K562 (cell line): ENCODE measurements at regions not wholly inside any gene's neighbourhood (a gene's known extent, or its start where the extent isn't known, plus 50 kb on each side); places are given as distances from the start of the nearest gene placed in this dataset.

Source experiments
- ATAC-seq: fragments of 200-7000 bp; cut with Tn5 transposase; 3 replicates; pipeline ENCODE4 v1.9.1; 2020; ENCODE audit warnings: moderate library complexity
- BruUV-seq: library from RNA; stranded (reverse); fragments of 400-500 nt; replicated peaks from 2 replicates; lab custom pipeline; 2021; lab: Mats Ljungman, UMichigan
- CTCF ChIA-PET: fragments of 300-600 bp; formaldehyde crosslinking; extraction: SDS; loops from one replicate; lab custom pipeline; 2021; ENCODE audit warnings: low intra/inter-chr PET ratio; lab: Yijun Ruan, JAX
- POLR2A ChIA-PET: fragments of 300-600, 350-650 bp; sonication (Branson Sonifier 250); formaldehyde crosslinking; extraction: SDS; loops from one replicate; lab custom pipeline; 2021; ENCODE audit warnings: antibody characterized with exemption, inconsistent platforms; lab: Yijun Ruan, JAX
- DNase-seq, 4 experiments: peaks; one replicate each; pipeline versions ENCODE4 v3.0.0 to v3.0.0-alpha.2; 2011 to 2018; ENCODE audit warnings: low spot score in 3 of 4, mixed read lengths in 3 of 4; ENCODE audit errors: extremely low read depth in 1 of 4
- FAIRE-seq: peaks from 2 replicates; lab custom pipeline; 2011; peaks lifted over from hg19 to GRCh38; lab: Jason Lieb, UNC
- H2AFZ ChIP-seq: 2 replicates; pipeline ENCODE4 v1.6.0; 2011; ENCODE audit warnings: low read depth, low read length, control low read depth, inconsistent platforms
- H3K27ac ChIP-seq: fragments of 200-600 bp; 3 replicates; pipeline ENCODE4 v1.8.0; 2011; ENCODE audit warnings: low read depth, mild to moderate bottlenecking, control low read depth, inconsistent platforms, low read length, moderate library complexity, mixed read lengths; ENCODE audit errors: extremely low read depth
- H3K27me3 ChIP-seq, 2 experiments: fragments of 300-600 bp in 1 of 2; 2 replicates in 1 of 2; 3 replicates in 1 of 2; pipeline versions ENCODE4 v1.6.0 to v1.8.0; 2011; ENCODE audit warnings: inconsistent platforms in 2 of 2, low read length in 2 of 2, mild to moderate bottlenecking in 1 of 2, mixed read lengths in 1 of 2, moderate library complexity in 1 of 2; ENCODE audit not compliant: control insufficient read depth in 2 of 2, insufficient read depth in 2 of 2
- H3K36me3 ChIP-seq: fragments of 300-600 bp; 3 replicates; pipeline ENCODE4 v1.8.0; 2011; ENCODE audit warnings: mild to moderate bottlenecking, low read length, inconsistent platforms; ENCODE audit not compliant: control insufficient read depth, insufficient read depth
- H3K4me1 ChIP-seq, 2 experiments: fragments of 200-600 bp in 1 of 2; replicated peaks in 1 of 2; 2 replicates in 1 of 2; 3 replicates in 1 of 2; pipeline versions ENCODE4 v1.5.1 to v1.8.0; 2011; ENCODE audit warnings: inconsistent platforms in 2 of 2, low read length in 2 of 2, mild to moderate bottlenecking in 1 of 2, mixed read lengths in 1 of 2, moderate library complexity in 1 of 2; ENCODE audit not compliant: control insufficient read depth in 2 of 2, insufficient read depth in 2 of 2
- H3K4me2 ChIP-seq: 2 replicates; pipeline ENCODE4 v1.6.1; 2011; ENCODE audit warnings: low read length, control low read depth, inconsistent platforms, mixed read lengths; ENCODE audit not compliant: insufficient read depth
- H3K4me3 ChIP-seq: fragments of 200-600 bp; sonication (generic), shearing (Covaris generic); 2 replicates; pipeline ENCODE4 v1.5.1; 2016; ENCODE audit warnings: control low read depth, inconsistent platforms
- H3K79me2 ChIP-seq: fragments of 200-600 bp; 3 replicates; pipeline ENCODE4 v1.8.0; 2011; ENCODE audit warnings: low read length, inconsistent platforms; ENCODE audit not compliant: control insufficient read depth, insufficient read depth
- H3K9ac ChIP-seq, 2 experiments: 2 replicates each; pipeline versions ENCODE4 v1.6.0 to v1.6.1; 2011; ENCODE audit warnings: low read depth in 2 of 2, low read length in 2 of 2, control low read depth in 1 of 2, inconsistent platforms in 1 of 2, mild to moderate bottlenecking in 1 of 2, mixed read lengths in 1 of 2; ENCODE audit not compliant: insufficient read depth in 1 of 2
- H3K9me1 ChIP-seq: one replicate; pipeline ENCODE4 v1.6.0; 2011; ENCODE audit warnings: inconsistent platforms, mild to moderate bottlenecking, low read length, moderate library complexity; ENCODE audit not compliant: control insufficient read depth, insufficient read depth
- H3K9me3 ChIP-seq: replicated peaks from 2 replicates; pipeline ENCODE4 v1.5.1; 2011; ENCODE audit warnings: low read depth, low read length, inconsistent platforms; ENCODE audit not compliant: control insufficient read depth, insufficient read depth
- H4K20me1 ChIP-seq: replicated peaks from 2 replicates; pipeline ENCODE4 v1.6.1; 2011; ENCODE audit warnings: low read length, inconsistent platforms, mixed read lengths; ENCODE audit not compliant: control insufficient read depth, insufficient read depth
- ARID3A ChIP-seq: IDR thresholded peaks from 2 replicates; pipeline ENCODE4 v1.6.1; 2012; ENCODE audit warnings: low read depth, low read length, improper control_type of control experiment, borderline replicate concordance
- CBX1 ChIP-seq: sonication (generic); IDR thresholded peaks from 2 replicates; pipeline ENCODE4 v1.6.1; 2016; ENCODE audit warnings: antibody characterized with exemption, low read depth, mild to moderate bottlenecking
- CGGBP1 ChIP-seq: fragments of 250-450 bp; sonication (Bioruptor Pico); IDR thresholded peaks from 2 replicates; pipeline ENCODE4 v1.9.0; 2021; ENCODE audit warnings: mild to moderate bottlenecking
- DLX4 ChIP-seq: fragments of 250-450 bp; sonication (Bioruptor Pico); IDR thresholded peaks from 2 replicates; pipeline ENCODE4 v1.6.1; 2021; ENCODE audit warnings: mild to moderate bottlenecking
- FUS ChIP-seq: fragments of 200-400 bp; formaldehyde crosslinking; optimal IDR thresholded peaks from 2 replicates; pipeline ENCODE3; 2017; ENCODE audit warnings: low read depth, low read length
- HNRNPUL1 ChIP-seq: fragments of 200-400 bp; formaldehyde crosslinking; IDR thresholded peaks from 2 replicates; pipeline ENCODE4 v1.6.1; 2017; ENCODE audit warnings: low read length
- HSF4 ChIP-seq: fragments of 250-450 bp; sonication (Bioruptor Pico); IDR thresholded peaks from 2 replicates; pipeline ENCODE4 v2.1.2; 2022; ENCODE audit warnings: mild to moderate bottlenecking, moderate library complexity, borderline replicate concordance
- LCOR ChIP-seq: sonication (generic); formaldehyde crosslinking; IDR thresholded peaks from 2 replicates; pipeline ENCODE4 v1.8.0; 2022; ENCODE audit warnings: mild to moderate bottlenecking, missing genetic modification reagents
- NR2F6 ChIP-seq: fragments of 450-650 bp; formaldehyde crosslinking; IDR thresholded peaks from 2 replicates; pipeline ENCODE4 v1.4.0; 2020; ENCODE audit warnings: mild to moderate bottlenecking
- PATZ1 ChIP-seq: fragments of 250-450 bp; sonication (Bioruptor Pico); IDR thresholded peaks from 2 replicates; pipeline ENCODE4 v1.5.0; 2020; ENCODE audit warnings: mild to moderate bottlenecking, borderline replicate concordance
- PREB ChIP-seq: sonication (generic); formaldehyde crosslinking; IDR thresholded peaks from 2 replicates; pipeline ENCODE4 v1.8.1; 2023; ENCODE audit warnings: mild to moderate bottlenecking, missing genetic modification reagents
- TFAM ChIP-seq: fragments of 250-450 bp; sonication (Bioruptor Pico); conservative IDR thresholded peaks from 2 replicates; pipeline ENCODE4 v1.5.0; 2021; ENCODE audit warnings: mild to moderate bottlenecking, moderate library complexity
- TRIM25 ChIP-seq: fragments of 450-650 bp; IDR thresholded peaks from 2 replicates; pipeline ENCODE4 v1.7.0; 2016; ENCODE audit warnings: borderline replicate concordance
- ZBED1 ChIP-seq: IDR thresholded peaks from 2 replicates; pipeline ENCODE4 v1.6.1; 2014
- WGBS: fragments of 100-300 bp; shearing (Covaris generic); methylation state at CpG from one replicate; pipeline ENCODE4 v1.1.6; 2016; ENCODE audit warnings: low coverage, mixed read lengths; ENCODE audit not compliant: insufficient coverage; ENCODE audit errors: missing lambda C conversion rate; 5-methylcytosine and 5-hydroxymethylcytosine counted together
- in situ Hi-C: fragments of 300-500 bp; cut with MboI; formaldehyde crosslinking; loops from 4 replicates; pipeline ENCODE4 v1.15.0; 2018; ENCODE audit warnings: inconsistent platforms, mixed read lengths
- intact Hi-C: fragments of 100-400 bp; cut with micrococcal nuclease; formaldehyde crosslinking; loops from 2 replicates; pipeline ENCODE4 v1.14.2; 2022

- intact Hi-C loops (no loop called here), in situ Hi-C loops (no loop called here)
- Histone ChIP-seq H3K4me2 (no peak overlapping the region), H2AFZ (no peak overlapping the region), H3K9me1 (no peaks in the 10 kb centered on the region), H3K27me3 (no peaks in the 10 kb centered on the region), H3K79me2 (no peaks in the 10 kb centered on the region), H3K9me3 (no peaks in the 10 kb centered on the region), H3K4me1 (no peaks in the 10 kb centered on the region), H3K27ac (no peak overlapping the region), H4K20me1 (no peaks in the 10 kb centered on the region; the same call in 1 of the 2 replicates), H3K4me3 (no peak overlapping the region), H3K36me3 (no peaks in the 10 kb centered on the region), H3K9ac (no peak overlapping the region)
- FAIRE-seq, result no peak
- ChIA-PET POLR2A (no interaction called here), CTCF (interaction anchor here (0.5 kb wide), 1 partner anchor 786 kb away, joined by 3 read pairs; no protein-coding TSS in a partner anchor)
- DNase-seq, result no peak
- WGBS, result 0% methylated on average over 5 of the region's 5 CpGs
- ATAC-seq, result no peak
- no TSS peak for BruUV-seq
- TF ChIP-seq PATZ1 (no peak), NR2F6 (CRISPR knock-in tag) (no peak), PREB (CRISPR knock-in tag) (no peak), ZBED1 (no peak), HSF4 (no peak), LCOR (CRISPR knock-in tag) (no peak), TFAM (no peak), CGGBP1 (no peak), CBX1 (no peak), HNRNPUL1 (no peak), FUS (no peak), ARID3A (no peak), TRIM25 (no peak), DLX4 (no peak)
These were observed 226.3 kb downstream of the CBLN1 start for GRCh38 chr16:49055291-49055690.
